EL (cell line): ENCODE measurements at regions not wholly inside any gene's neighbourhood (a gene's known extent, or its start where the extent isn't known, plus 50 kb on each side); places are given as distances from the start of the nearest gene placed in this dataset.
A peak's percentile ranks its signal among the peaks of the same experiment; 100 is the strongest.

Experiments
- DNase-seq: peaks from one replicate; pipeline ENCODE4 v3.0.0-alpha.2; 2016

DNA sequence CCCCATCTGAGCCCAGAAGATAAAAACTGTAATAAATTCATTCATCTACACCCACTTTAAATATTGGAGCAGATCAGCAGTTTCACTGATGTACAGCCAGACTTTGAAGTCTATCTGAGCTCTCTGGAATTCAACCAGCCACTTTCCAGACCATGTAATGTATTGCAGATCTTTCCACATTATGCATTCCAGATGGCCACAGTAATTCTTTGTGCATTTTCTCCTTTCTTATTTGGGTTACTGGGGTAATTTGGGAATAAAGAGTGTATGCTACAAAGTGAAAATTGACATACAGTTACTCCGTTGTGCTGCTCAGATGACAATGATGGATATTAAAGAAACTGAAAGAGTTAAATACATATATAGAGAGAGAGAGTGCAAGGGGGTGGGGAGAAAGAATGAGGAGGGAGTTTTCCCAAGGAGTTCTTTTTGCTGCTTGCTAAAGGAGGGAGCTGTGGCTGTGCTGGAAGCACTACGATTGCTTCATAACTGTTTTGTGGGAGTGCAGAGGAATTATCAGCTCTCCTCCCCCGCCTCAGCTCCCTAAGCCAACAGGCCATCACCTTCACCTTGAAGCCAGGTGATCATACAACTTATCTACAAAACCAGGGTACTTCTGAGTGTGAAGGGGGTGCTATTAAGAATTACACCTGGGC lies 152.8 kb downstream of the GAS1 start:
- peak; percentile 40 for DNase-seq

DNA sequence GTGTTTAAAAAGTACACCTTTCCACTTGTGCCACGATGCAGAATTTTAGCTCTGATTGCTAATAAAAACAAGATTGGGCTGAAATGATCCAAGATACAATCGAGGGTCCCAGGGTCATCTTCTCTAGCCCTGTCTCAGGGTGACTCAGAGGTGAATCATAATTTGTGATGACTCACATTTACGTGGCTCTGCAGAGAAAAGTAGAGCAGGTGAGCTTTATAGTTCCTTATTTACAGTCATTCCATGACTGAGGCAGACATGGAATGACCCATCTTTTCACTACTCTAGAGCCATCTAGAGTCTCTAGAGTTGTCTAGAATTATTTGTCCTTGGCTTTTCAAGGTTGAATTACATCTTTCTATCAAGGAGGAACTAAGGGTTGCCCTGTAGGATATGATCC lies 155.2 kb downstream of the GAS1 start:
- peak; percentile 46 for DNase-seq

DNA sequence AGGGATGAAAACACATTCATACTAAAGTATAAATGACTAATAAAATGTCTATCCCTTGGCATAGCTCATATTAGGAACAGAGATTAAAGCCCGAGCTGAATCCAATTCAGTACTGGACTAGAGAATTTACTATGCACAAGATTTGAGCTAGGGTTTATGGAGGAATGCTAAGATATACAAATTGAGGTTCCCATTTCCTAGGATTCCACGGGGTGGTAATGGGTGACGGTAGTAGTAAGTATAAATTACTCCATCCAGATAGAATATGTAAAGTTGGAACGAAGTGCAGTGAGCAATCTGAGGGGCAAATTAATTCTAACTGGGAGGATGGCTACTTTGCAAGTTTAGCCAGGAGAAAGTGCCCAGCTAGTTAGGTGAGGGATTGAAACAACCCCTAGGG lies 156.5 kb downstream of the GAS1 start:
- DNase-seq = no peak

DNA sequence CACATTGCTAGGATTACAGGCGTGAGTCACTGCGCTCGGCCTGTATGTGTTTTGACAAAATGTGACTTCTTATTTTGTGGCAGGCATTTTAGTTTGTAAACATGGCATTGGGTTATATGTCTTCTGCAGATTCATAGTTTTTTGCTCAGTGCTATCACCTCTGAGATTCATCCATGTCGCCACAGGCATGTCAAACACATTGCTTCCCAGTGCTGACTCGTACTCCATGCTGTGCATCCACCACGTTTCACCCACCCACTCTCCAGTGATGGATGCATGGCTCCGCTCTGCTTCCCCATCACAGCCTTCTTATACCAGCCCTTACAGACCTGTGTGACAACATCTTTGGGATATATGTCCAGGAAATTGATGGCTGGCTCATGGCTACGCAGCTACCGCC lies 158.8 kb downstream of the GAS1 start:
- peak; percentile 21 for DNase-seq

DNA sequence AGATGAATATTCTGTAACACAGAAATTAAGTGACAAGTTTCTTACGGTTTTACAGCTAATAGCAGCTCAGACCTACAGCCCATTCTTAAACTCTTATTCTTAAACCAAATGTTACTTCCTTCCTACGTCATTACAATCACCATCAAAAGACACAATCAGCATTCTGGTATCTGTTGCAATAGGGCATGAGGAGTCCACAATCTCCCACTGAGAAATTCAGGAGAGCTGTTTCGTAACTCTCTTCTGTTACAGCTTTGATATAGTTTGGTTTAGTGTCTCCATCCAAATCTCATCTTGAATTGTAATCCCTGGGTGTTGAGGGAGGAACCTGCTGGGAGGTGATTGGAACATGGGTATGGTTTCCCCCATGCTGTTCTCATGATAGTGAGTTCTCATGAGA lies 163.4 kb downstream of the GAS1 start:
- peak; percentile 25 for DNase-seq

DNA sequence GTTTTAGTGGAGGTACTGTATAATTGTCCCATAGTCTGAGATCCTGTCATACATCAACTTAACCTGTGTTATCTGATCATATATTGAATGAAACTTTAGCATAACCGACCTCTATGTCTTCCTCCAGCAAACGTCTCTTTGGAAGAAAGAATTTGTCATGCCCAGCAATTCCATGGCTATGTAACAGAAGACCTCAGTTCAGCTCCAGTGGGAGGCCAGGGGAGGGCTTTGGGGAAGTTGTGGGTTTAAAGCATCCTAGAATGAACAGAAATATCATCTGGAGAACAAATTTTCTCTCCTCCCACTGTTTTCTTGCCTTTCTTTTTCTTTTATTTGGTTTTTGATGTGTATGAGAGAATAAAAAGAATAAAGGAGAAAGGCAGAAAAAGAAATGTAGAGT lies 164.5 kb downstream of the GAS1 start:
- no peak for DNase-seq

DNA sequence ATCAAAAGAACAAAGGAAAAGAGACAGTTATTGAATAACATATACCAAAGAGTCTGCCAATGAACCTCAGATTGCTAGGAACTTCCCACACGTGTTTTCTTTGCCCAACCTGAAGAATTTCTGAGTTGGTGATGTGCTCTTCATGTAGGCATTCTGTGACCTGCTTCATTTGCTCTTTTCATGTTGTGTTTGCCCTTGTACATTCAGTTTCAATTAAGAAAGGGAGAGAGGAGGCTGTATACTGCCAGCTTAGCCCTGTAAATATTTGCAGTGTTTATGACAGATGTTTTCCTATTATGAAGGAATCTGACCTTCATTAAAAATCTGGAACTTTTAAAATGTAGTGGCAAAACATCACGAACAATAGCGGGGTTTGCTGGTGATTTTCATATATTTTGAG lies 168.5 kb downstream of the GAS1 start:
- DNase-seq = no peak

DNA sequence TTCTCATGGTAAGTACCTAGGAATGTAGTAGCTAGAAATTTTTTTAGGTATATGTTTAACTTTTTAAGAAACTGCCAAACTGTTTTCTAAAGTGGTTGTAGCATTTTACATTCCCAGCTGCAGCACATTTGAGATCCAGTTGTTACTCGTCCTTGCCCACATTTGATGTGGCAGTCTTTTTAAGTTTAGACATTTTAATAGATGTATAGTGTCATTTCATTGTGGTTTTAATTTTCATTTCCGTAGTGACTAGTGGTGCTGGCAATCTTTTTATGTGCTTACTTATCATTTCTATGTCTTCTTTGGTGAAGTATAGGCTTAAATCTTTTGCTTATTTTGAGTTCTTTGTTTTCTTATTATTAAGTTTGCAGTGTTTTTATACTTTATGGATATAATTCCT lies 171.6 kb downstream of the GAS1 start:
- DNase-seq = no peak

DNA sequence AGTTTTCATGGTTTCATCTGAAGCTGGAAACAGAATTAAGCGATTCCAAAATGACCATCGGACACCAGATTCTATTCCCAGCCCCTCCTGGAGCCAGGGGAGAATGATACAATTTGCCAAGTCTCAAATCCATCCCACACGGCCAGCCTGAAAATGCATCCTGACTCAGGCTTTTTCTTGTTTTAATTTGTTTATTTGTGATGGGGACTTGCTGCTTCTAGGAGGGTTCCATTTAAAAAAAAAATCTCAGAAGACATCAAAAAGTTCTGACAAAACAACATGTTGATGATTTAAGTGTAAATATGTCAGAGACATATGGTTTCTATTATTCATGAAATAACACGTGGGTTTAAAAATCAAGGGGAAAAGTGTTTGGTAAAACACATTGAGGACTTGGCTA lies 173.2 kb downstream of the GAS1 start:
- DNase-seq = no peak

DNA sequence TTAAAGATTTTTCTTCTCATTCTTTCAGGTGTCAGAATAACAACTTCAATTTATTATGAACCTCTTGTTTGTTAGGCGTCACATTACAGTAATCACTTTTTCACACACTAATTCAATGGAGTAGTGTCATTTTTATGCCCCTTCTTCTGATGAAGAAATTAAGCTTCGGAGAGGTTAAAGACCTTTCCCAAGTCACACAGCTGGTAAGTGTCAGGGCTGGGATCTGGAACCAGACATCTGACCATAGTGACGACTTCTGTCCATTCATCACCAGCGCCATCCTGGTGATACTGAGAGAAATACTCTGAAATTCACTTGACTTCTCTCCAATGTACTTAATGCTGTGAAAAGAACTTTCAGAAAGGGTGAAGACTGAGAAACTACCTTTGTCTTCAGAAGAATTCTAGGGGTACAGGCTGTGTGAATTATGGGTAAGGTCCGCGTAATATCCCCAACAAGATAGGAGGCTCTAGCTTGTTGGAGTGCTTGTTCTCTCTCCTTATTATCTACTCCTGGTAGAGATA lies 173.8 kb downstream of the GAS1 start:
- no peak for DNase-seq

DNA sequence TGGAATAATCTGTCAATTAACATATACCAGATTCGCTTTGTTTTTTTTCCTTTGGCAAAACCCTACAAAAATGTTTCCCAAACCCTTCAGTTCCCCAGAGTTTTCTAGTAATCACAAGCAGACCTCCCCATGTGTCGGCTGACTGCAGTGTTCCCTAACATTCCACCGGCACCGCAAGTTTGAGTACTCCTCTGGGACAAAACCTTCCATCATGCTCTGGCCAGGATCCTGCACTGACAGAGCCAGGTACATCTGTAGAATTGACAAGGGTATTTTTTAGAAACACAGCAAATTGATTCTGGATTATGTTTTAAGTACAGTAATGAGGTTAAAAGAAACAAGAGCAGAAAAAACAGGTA lies 174.7 kb downstream of the GAS1 start:
- no peak for DNase-seq

DNA sequence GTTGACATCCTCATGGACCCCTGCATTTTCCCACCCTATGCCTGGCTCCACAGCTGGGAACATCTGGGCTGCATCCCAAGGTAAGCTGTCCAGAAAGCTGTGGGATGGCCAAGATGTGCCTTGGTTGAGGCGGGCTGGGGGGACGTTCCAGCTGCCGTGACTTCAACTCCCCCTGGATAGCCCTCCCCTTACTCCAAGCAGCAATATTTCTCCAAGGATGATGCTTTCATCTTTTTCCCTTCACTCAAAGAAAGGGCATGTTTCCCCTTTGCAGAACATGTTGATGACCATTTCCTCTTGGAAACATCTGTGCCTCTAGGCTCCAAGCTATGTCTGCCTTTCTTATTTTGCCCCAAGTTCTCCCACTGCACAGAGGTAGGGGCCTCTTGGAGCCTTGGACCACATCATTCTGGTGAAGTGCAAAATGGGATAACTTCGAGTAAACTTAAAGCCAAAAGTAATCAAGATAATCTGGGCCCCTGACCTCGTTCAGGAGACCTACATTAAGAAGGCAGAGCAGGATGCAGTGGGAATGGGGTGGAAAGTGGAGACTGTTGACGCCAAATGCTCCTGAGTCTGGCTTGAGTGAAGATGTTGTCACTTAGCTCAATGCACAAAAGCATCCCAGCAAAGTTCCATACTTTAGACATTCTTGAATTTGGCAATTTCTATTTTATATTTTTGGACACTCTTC lies 175.2 kb downstream of the GAS1 start:
- DNase-seq = no peak

DNA sequence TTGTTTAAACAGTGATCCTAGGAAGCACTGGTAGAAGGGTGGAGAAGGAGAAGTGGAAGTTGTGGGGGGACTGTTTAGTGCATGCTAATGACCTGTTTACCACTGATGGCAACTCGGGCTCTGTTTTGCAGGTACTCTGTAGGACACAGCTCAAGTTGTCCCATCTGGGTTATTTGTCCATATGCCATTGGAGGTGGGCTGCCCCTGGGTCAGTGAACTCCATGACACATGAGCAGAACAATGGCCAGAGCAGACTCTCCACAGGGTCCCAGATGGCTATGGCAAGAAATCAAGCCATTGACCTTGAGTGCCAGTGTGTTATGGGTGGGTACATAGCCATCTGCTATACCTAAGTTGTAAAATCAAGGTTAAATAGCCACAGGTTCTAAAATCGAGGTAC lies 175.9 kb downstream of the GAS1 start:
- no peak for DNase-seq

DNA sequence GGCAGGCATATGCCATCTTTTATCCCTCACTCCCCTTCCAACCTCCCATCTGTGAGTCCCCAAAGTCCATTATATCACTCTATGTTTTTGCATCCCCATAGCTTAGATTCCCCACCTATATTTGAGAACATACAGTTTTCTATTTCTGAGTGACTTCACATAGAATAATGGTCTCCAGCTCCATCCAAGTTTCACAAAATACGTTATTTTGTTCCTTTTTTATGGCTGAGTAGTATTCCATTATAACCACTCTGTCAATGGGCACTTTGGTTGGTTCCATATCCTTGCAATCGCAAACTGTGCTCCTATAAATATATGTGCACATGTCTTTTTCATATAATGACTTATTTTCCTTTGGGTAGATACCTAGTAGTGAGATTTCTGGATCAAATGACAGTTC lies 178.6 kb downstream of the GAS1 start:
- no peak for DNase-seq

DNA sequence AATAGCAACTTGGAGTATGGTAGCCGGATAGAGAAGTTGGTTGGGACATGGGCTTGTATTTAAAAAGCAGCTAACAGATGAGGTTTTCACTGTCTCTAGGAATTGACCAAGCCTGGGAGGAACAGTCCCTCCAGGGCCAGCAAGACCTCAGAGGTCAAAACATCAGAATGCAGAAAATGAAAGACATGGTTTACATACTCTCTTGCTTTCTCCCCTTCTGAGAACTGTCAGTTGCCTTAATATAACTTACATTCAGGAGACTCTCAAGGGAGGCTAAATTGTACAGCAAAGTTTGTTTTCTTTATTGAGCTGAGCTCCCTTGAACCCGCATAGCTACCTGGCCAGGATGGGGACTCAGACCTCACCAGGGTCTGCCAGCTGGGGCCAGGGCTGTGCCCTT lies 179.3 kb downstream of the GAS1 start:
- no peak for DNase-seq

DNA sequence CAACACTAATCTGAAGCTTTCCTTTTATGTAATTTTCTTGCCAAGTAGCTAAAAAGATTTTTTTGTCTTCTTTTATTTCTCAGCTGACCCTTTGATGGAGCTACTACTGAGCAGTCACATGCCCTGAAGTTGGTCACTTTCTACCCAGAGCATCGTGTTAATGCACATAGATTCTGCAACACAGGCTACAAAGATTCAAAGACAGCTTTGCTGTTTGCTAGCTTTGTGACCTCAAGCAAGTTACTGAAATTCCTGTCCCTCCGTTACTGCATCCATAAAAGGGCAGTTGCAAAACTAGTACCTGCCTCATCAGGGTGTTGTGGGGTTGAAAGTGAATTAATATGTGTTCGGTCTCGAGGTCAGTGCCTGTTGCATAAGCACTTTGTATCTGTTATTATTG lies 179.9 kb downstream of the GAS1 start:
- no peak for DNase-seq

DNA sequence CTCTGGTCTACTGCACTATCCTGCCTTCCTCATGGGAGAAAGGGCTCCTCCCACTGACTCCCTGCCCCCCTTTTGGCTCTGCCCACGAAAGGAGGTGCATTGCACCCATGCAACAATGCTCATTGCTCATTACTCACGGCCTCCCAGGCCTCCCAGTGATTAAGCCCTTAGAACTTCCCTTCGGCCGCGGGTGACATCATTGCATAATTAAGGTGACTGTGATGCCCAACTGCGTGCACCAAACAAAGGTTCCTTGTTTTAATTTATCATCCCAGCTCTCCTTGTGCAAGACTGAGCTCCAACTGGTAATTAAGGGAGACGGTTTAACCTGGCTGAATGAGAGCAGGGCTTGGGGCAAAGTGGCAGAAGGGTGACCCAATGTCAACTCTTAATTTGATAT lies 180.4 kb downstream of the GAS1 start:
- DNase-seq = peak; percentile 94

DNA sequence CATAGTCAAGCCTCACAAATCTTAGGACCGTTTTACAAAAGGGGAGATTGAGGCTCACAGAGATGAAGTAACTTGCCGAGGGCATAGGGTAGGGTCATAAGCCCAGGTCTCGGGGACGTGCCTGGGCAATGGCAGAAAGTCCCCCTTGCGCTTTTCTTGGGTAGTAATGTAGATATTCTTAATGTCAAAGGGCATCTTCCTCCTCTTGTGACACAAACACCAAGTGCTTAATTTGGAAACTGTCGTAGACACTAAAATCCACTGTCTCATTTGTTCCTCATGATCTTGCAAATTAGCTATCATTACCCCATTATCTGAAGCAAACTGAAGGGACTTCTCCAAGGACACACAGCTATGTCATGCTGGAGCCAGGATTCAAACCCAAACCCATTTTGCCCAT lies 180.8 kb downstream of the GAS1 start:
- DNase-seq = no peak

DNA sequence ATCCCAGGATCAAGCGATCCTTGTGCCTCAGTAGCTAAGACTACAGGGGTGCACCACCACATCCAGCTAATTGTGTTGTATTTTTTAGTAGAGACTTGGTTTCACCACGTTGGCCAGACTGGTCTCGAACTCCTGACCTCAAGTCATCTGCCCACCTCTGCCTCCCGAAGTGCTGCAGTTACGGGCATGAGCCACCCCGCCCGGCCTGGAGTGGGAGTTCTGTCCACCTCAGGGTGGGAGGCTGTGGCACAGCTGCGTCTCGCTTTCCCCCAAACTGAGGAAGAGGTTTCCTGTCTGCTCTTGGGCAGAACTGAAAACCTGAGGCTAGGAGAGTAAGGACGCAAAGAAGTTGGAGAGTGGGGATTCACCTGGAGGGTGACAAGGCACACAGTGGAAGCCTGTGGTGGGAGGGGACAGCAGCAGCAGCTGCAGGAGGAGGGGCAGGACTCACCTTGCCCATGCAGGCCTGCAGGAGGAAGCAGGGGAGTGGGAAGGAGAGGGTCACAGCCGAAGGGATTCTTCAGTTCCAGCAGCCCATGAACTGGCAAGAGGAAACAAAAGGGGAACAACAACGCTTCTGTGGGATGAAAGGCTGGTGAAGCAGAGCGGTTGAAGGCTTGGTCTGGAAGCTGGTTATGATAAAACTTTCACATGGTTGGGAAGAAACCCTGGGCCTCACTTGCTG lies 181.4 kb downstream of the GAS1 start:
- DNase-seq = no peak

DNA sequence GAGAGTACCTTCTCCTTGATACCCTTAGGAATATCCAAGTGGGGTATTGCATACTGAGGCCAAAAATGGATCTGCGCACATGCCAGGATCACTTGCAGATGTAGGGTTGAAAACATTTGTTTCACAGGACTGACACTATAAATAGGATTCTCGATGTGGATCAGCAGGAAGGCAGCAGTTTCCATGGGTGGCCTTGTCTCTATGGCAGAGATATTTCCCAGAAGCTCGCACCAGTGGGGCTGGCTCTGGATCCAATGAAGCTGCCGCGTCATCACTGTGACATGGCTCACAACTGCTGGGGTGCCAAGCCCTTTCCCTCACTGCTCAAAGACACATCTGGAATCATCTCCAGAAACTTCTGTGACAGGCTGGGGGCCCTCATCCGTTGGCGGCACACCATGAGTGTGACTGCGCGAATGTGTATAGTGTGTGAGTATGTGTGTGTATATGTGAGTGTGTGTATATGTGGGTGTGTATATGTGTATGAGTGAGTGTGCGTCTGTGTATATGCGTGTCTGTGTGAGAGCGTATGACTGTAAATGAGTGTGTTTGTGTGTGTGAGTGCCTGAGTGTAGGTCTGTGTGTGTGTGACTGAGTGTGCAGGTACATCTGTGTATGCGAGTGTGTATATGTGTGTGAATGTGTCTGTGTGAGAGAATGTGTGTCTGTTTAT lies 182.5 kb downstream of the GAS1 start:
- DNase-seq = no peak

DNA sequence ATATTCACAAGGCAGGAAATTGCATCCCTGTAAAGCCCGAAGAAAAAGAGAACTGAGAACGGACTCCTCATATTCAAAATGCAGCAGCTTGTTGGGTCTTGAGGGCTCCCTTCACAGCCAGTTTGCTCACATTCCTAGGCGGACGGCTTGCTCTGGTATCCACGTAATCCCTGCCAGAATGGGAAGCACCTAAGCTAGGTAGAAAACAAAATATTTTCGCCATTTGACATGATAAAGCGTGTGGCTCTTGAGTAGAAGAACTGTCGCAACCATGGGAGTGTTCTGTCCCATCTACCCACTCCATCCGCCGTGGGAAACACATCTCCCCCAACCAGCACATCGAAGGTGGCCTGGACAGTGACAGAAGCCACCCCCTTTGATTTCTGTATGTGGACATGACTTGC lies 183.1 kb downstream of the GAS1 start:
- no peak for DNase-seq

DNA sequence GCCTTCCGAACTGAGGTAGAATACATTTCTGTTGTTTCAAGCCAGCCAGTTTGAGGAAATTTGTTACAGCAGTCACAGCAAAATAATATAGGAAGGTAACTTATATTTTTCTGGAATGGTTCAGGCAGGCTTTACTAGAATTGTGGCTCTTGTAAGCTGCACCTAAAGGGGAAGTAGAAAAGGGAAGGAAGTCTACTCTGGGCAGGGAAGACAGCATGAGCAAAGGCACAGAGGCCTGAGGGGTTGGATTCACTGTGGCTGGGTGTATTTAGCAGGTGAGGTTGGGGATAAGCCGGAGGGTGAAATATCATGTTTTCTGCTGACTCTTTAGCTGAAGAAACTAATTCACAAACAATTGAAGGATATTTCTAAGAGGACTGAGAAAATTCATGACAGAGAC lies 183.5 kb downstream of the GAS1 start:
- no peak for DNase-seq

DNA sequence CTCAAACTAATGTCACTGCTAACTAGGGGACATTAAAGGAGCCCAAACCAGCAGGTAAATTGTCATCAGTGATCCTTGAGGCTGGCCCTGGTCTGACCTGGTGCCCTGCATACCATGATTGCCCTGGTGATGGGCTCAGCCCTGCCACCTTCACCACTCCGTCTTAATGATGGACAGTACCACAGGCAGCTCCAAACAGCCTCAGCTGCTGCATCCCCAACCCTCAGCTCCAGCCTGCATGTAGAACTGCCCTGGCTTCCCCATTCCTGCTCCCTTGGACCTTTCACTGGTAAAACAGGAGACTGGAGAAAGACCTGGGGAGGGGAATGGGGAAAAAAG lies 190.0 kb downstream of the GAS1 start:
- no peak for DNase-seq
